HG02798 (cell line): ENCODE measurements at regions not wholly inside any gene's neighbourhood (a gene's known extent, or its start where the extent isn't known, plus 50 kb on each side); places are given as distances from the start of the nearest gene placed in this dataset.

Experiments used
- ATAC-seq: cut with Tn5 transposase; IDR thresholded peaks from one replicate; pipeline ENCODE4 v1.9.1; 2021; ENCODE audit warnings: mild to moderate bottlenecking; ENCODE audit not compliant: unreplicated experiment, poor library complexity

GRCh38 chr7:31398815-31399214, 58.3 kb upstream of the NEUROD6 start:
- no peak for ATAC-seq

GRCh38 chr7:31407178-31407676, 66.7 kb upstream of the NEUROD6 start:
- no peak for ATAC-seq

- no peak for ATAC-seq
Measured at GRCh38 chr7:31408140-31408729, 67.7 kb upstream of the NEUROD6 start.

GRCh38 chr7:31410265-31410664, 69.7 kb upstream of the NEUROD6 start:
- no peak for ATAC-seq

- ATAC-seq: no peak
Measured at GRCh38 chr7:31411416-31411815, 70.9 kb upstream of the NEUROD6 start.

GRCh38 chr7:31413766-31414165, 73.2 kb upstream of the NEUROD6 start:
- ATAC-seq: no peak

- no peak for ATAC-seq
Measured at GRCh38 chr7:31416381-31416870, 75.9 kb upstream of the NEUROD6 start.

GRCh38 chr7:31418928-31419327, 78.4 kb upstream of the NEUROD6 start:
- ATAC-seq: no peak

- no peak for ATAC-seq
Measured at GRCh38 chr7:31419505-31420055, 79.1 kb upstream of the NEUROD6 start.

GRCh38 chr7:31420948-31421347, 80.4 kb upstream of the NEUROD6 start:
- no peak for ATAC-seq

GRCh38 chr7:31421607-31422006, 81.1 kb upstream of the NEUROD6 start:
- no peak for ATAC-seq

GRCh38 chr7:31423994-31424393, 83.5 kb upstream of the NEUROD6 start:
- ATAC-seq: no peak

GRCh38 chr7:31432176-31432575, 81.7 kb upstream of the ITPRID1 start:
- no peak for ATAC-seq

GRCh38 chr7:31432836-31433340, 81.0 kb upstream of the ITPRID1 start:
- no peak for ATAC-seq

GRCh38 chr7:31437250-31437865, 76.5 kb upstream of the ITPRID1 start:
- no peak for ATAC-seq

- ATAC-seq: no peak
Measured at GRCh38 chr7:31439165-31439564, 74.7 kb upstream of the ITPRID1 start.

- no peak for ATAC-seq
Measured at GRCh38 chr7:31440511-31440910, 73.4 kb upstream of the ITPRID1 start.

- no peak for ATAC-seq
Measured at GRCh38 chr7:31442626-31443025, 71.3 kb upstream of the ITPRID1 start.

- ATAC-seq: peak; percentile 85
Measured at GRCh38 chr7:31443457-31443856, 70.4 kb upstream of the ITPRID1 start.

GRCh38 chr7:31444196-31444595, 69.7 kb upstream of the ITPRID1 start:
- no peak for ATAC-seq

- no peak for ATAC-seq
Measured at GRCh38 chr7:31445686-31446355, 68.1 kb upstream of the ITPRID1 start.
